Skeletal muscle tissue (tissue), 3 donors: ENCODE measurements at regions not wholly inside any gene's neighbourhood (a gene's known extent, or its start where the extent isn't known, plus 50 kb on each side); places are given as distances from the start of the nearest gene placed in this dataset.

Experiments
- H3K27ac ChIP-seq: one replicate; pipeline ENCODE4 v1.7.0; 2013; ENCODE audit warnings: mild to moderate bottlenecking, low read depth, low read length, inconsistent platforms
- H3K27me3 ChIP-seq, 3 donors: one replicate each; pipeline ENCODE4 v1.7.0; 2013; ENCODE audit warnings: low read length in 3 of 3; ENCODE audit not compliant: control insufficient read depth in 3 of 3, insufficient read depth in 3 of 3
- H3K36me3 ChIP-seq, 3 donors: one replicate each; pipeline ENCODE4 v1.7.0; 2013; ENCODE audit warnings: low read length in 3 of 3; ENCODE audit not compliant: control insufficient read depth in 3 of 3, insufficient read depth in 3 of 3
- H3K4me1 ChIP-seq, 3 donors: one replicate each; pipeline ENCODE4 v1.7.0; 2013; ENCODE audit warnings: low read length in 3 of 3, mild to moderate bottlenecking in 3 of 3; ENCODE audit not compliant: control insufficient read depth in 3 of 3, insufficient read depth in 3 of 3
- H3K4me3 ChIP-seq, 3 donors: one replicate each; pipeline ENCODE4 v1.7.0; 2013; ENCODE audit warnings: low read length in 3 of 3
- H3K9ac ChIP-seq, 3 donors: one replicate each; pipeline ENCODE4 v1.7.0; 2013; ENCODE audit warnings: low read length in 3 of 3, mild to moderate bottlenecking in 3 of 3, moderate library complexity in 2 of 3, low read depth in 1 of 3
- H3K9me3 ChIP-seq, 3 donors: one replicate each; pipeline ENCODE4 v1.7.0; 2013; ENCODE audit warnings: low read length in 3 of 3; ENCODE audit not compliant: control insufficient read depth in 3 of 3
- donor health status: Osteomylitis.

DNA sequence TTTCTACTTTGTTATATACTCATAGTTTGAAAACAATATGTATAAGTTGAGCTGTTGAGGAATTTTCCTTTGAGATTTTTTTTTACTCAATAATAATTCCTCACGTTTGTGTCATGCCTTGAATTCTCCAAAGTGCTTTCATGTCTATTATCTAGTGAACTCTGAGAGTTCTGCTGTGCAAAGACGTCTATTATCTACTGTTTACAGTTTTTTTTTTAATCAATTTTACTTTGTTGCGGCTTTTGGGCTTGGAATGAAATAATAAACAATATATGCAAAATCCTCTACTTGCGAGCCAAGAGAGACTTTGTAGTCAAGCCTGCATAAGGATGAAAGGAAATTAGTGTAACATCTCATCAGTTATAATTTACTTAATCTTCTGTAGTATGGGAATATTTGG is 107.2 kb upstream of the FRMD6 start:
- no peaks in the 10 kb centered on the region for H3K27me3 ChIP-seq
- H3K9me3 ChIP-seq, result no peaks in the 10 kb centered on the region
- H3K36me3 ChIP-seq, result no peaks in the 10 kb centered on the region
- no peak overlapping the region for H3K27ac ChIP-seq
- no peak overlapping the region for H3K9ac ChIP-seq
- peaks cover 4 to 13% (median 4%) of the 10 kb centered on the region in 3 donors for H3K4me1 ChIP-seq
- no peak overlapping the region for H3K4me3 ChIP-seq

DNA sequence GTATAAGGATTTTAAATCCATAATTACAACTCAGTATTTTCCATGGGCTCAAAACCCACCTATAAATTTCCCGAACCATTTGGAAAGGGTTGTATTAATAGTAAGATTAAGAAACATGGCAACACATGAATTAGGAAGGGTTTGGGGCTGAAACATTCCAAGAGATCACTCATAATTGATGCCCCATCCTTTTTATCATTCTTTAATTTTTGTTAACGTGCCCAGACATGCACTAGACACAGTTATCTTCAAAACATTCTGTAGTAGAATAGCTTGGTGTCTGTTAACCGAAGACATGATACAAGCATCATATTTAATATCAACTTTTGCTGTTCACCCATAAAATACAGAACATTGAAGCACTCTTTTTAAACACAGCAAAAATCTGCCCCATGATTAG is 106.8 kb upstream of the FRMD6 start:
- Histone ChIP-seq H3K27ac (no peak overlapping the region), H3K9ac (no peak overlapping the region), H3K9me3 (no peaks in the 10 kb centered on the region), H3K4me1 (peaks cover 4 to 10% (median 4%) of the 10 kb centered on the region in 3 donors), H3K27me3 (no peaks in the 10 kb centered on the region), H3K36me3 (no peaks in the 10 kb centered on the region), H3K4me3 (no peak overlapping the region)

DNA sequence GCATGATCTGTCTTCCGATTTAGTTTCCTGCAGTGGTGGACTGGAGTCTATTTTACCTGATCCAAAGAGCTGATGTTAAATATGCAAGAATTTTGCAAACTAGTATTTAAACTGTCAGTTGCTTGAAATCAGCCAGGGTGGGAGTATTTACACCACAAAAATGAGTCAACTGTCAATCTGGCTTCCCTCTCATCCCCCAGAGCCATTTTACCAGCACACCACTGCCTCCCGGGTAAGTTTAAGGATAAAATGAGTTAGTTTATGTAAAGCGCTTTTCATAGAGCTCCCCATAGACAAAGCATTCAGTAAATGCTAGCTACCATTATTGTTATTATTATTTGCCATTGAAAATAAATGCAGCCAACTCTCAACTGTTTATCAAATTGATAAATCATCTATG is 106.3 kb upstream of the FRMD6 start:
- H3K9ac ChIP-seq, result no peak overlapping the region
- peaks cover 4 to 10% (median 4%) of the 10 kb centered on the region in 3 donors for H3K4me1 ChIP-seq
- H3K27ac ChIP-seq, result no peak overlapping the region
- no peaks in the 10 kb centered on the region for H3K27me3 ChIP-seq
- H3K4me3 ChIP-seq, result no peak overlapping the region
- no peaks in the 10 kb centered on the region for H3K9me3 ChIP-seq
- H3K36me3 ChIP-seq, result no peaks in the 10 kb centered on the region

DNA sequence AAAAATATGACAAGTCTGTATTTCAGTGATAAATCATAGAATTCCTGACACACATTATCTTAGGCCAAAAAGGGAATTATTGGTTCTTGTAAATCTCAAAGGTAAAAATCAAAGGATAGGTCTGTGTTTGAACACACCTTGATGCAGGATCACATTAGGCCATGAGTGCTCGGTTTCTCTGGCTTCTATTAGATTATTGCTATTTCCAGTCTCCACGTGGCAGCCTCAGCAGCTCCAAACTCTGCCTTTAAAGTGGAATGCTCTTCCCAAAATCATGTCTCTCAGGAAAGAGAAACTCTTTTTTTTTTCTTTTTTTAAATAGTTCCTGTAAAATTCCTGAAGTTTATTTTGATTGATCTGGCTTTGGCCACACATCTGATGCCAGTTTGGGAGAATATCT is 105.6 kb upstream of the FRMD6 start:
- H3K9me3 ChIP-seq, result no peaks in the 10 kb centered on the region
- peaks cover 4 to 10% (median 4%) of the 10 kb centered on the region in 3 donors for H3K4me1 ChIP-seq
- H3K9ac ChIP-seq, result no peak overlapping the region
- peak overlapping the region; percentile 32 for H3K27ac ChIP-seq
- H3K36me3 ChIP-seq, result no peaks in the 10 kb centered on the region
- no peak overlapping the region for H3K4me3 ChIP-seq
- no peaks in the 10 kb centered on the region for H3K27me3 ChIP-seq

DNA sequence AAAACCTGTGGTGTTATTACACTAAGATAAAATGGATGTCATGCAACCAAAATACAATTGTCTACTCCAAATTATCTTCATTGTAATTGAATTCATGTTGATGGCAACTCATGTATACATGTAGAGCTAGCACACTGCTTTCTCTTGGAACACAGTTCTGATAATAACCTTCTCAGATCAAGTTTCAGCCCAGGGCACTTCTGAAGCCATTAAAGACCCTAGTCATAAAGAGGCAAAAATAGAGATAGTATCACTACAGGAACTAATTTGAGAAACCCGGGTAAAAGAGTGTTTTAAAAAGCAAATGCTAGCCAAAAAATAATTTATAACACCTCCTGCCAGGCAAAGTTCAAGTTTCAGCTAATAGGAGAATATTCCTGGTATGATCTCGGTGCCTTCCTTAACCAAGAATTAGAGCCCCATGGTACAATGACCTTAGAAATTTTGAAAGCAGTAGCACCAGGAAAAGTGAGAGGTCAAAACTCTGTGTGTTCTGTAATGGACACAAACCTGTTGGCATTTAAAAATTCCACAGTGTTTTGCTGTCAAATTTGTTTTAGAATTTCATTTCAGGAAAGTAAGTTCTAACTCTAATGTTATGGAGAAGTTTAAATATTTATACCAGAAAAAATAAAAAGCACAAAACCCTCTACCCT is 105.0 kb upstream of the FRMD6 start:
- Histone ChIP-seq H3K4me1 (peaks cover 4 to 10% (median 4%) of the 10 kb centered on the region in 3 donors), H3K27me3 (no peaks in the 10 kb centered on the region), H3K27ac (peak overlapping the region; percentile 32), H3K9ac (peak overlapping the region in 1 of 3 donors; percentile 28), H3K36me3 (no peaks in the 10 kb centered on the region), H3K9me3 (no peaks in the 10 kb centered on the region), H3K4me3 (no peak overlapping the region)

DNA sequence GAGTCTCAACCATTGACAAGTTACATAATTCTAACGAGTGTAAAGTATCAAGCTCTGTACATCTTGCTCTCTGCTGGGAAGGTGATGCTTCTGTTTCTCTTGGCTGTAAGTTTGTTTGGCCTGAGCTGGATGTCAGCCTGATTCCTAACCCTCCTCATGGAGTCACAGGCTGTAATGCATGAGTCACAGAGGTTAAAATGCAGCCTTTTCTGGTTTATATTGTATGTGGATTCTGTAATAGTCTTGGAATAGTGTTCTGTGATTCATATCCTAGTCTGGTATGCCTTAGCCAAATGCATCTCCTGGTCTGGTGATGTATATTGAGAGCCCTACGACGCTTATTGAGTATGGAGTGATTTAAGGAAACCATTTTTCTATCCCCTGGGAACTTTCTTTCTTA is 104.5 kb upstream of the FRMD6 start:
- Histone ChIP-seq H3K4me1 (peaks cover 4 to 10% (median 4%) of the 10 kb centered on the region in 3 donors), H3K27ac (peak overlapping the region; percentile 32), H3K4me3 (no peak overlapping the region), H3K36me3 (no peaks in the 10 kb centered on the region), H3K9me3 (no peaks in the 10 kb centered on the region), H3K27me3 (no peaks in the 10 kb centered on the region), H3K9ac (no peak overlapping the region)

DNA sequence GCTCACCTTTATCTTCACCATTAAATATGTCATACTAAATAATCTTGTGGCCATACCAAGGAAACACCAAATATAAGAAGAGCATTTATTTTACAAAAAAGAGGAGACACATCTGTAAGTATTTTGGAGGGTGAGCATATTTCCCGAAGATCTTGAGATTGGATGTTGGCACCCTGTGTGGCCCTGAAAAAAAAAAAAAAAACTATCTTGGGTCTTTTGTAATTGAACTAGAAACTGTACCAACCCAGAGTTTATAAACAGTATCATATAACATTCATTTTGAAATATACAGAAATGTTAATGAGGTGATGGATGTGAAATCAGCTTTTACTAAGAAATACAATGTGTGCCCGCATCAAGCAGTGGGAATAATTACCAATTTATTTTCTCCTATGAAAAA is 104.0 kb upstream of the FRMD6 start:
- Histone ChIP-seq H3K36me3 (no peaks in the 10 kb centered on the region), H3K9ac (no peak overlapping the region), H3K27ac (peak overlapping the region; percentile 32)

DNA sequence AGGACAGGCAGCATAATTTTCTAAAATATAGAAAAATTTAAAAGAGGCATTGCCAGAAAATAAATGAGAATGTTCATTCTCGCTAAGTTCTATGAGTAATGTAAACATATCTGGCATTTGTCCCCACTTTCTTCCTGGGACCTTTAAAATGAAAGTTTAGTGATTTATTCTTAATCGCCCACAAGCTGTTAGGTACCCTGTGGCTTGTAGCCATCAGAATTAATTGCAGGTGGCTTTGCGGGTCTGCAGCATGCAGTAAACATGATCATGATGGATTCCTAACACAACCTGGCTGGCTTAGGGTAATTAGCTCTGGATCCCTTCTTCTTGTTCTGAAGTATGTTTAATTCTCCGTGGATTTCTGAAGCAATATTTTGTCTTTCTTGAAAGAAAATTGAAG is 103.5 kb upstream of the FRMD6 start:
- H3K4me3 ChIP-seq, result no peak overlapping the region
- peaks cover 4 to 15% (median 4%) of the 10 kb centered on the region in 3 donors for H3K4me1 ChIP-seq
- no peaks in the 10 kb centered on the region for H3K9me3 ChIP-seq
- no peaks in the 10 kb centered on the region for H3K27me3 ChIP-seq
- no peak overlapping the region for H3K9ac ChIP-seq
- H3K36me3 ChIP-seq, result no peaks in the 10 kb centered on the region
- no peak overlapping the region for H3K27ac ChIP-seq

More for the DNA sequence above, 104.0 kb upstream of the FRMD6 start:
- no peaks in the 10 kb centered on the region for H3K9me3 ChIP-seq
- H3K4me3 ChIP-seq, result no peak overlapping the region
- H3K4me1 ChIP-seq, result peaks cover 4 to 12% (median 4%) of the 10 kb centered on the region in 3 donors
- H3K27me3 ChIP-seq, result no peaks in the 10 kb centered on the region

DNA sequence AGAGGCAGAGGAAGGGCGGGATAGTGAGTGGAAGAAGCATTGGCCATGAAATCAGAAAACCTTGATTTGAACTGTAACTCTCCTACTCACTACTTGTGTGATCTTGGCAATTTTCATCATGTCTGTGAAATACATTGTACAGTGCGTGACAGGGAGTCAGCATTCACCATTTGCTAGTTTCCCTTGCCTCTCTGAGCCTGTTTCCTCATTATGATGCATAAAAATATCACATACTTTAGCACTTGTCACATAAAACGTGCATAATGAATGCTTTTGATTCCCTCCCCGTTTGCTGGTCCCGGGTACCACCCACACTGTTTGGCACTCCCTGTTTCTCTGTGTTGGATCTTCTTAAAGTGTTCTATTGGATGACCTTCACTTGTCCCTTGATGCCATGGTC is 101.1 kb upstream of the FRMD6 start:
- H3K4me3 ChIP-seq, result no peak overlapping the region
- H3K27me3 ChIP-seq, result no peaks in the 10 kb centered on the region
- H3K36me3 ChIP-seq, result no peaks in the 10 kb centered on the region
- no peak overlapping the region for H3K9ac ChIP-seq
- no peak overlapping the region for H3K27ac ChIP-seq
- H3K9me3 ChIP-seq, result no peaks in the 10 kb centered on the region
- H3K4me1 ChIP-seq, result peaks cover 4 to 15% (median 4%) of the 10 kb centered on the region in 3 donors

DNA sequence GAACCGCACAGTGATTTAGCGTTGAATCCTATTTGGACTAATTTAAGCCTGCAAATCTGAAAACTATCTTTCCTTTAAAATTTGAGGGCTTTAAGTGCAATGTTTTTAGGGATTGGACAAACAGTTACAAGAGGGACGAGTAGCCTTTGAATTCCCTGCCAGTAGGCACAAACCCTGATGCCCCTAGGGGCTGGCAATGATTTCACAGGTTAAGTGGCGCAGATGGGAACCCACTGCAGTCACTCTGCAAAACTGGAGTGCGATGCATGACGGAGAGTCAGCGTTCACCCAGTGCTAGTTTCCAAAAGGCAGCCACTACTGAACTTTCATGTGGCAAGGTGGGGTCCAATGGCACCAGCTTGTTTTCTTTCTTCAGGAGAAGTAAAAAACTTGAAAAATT is 99.4 kb upstream of the FRMD6 start:
- Histone ChIP-seq H3K4me1 (peaks cover 2 to 7% (median 2%) of the 10 kb centered on the region in 3 donors), H3K27ac (no peak overlapping the region), H3K4me3 (no peak overlapping the region), H3K9ac (no peak overlapping the region), H3K9me3 (no peaks in the 10 kb centered on the region), H3K27me3 (no peaks in the 10 kb centered on the region), H3K36me3 (no peaks in the 10 kb centered on the region)
